UCSD-AML1 (cell line): ENCODE measurements at regions not wholly inside any gene's neighbourhood (a gene's known extent, or its start where the extent isn't known, plus 50 kb on each side); places are given as distances from the start of the nearest gene placed in this dataset.
A peak's percentile ranks its signal among the peaks of the same experiment; 100 is the strongest.

Source experiments
- DNase-seq: peaks from one replicate; lab custom pipeline; 2025; ENCODE audit not compliant: unreplicated experiment; lab: John Stamatoyannopoulos, UW

GRCh38 chr10:88082391-88082790, 219.0 kb downstream of the PTEN start:
- DNase-seq, result no peak

- DNase-seq, result no peak
Observed at GRCh38 chr10:88082806-88083596, 219.6 kb downstream of the PTEN start.

- no peak for DNase-seq
Observed at GRCh38 chr10:88083597-88083989, 220.2 kb downstream of the PTEN start.

- DNase-seq, result no peak
Observed at GRCh38 chr10:88086187-88086960, 222.9 kb downstream of the PTEN start.

- DNase-seq, result no peak
Observed at GRCh38 chr10:88088441-88089340, 225.3 kb downstream of the PTEN start.

- no peak for DNase-seq
Observed at GRCh38 chr10:88089498-88089897, 226.1 kb downstream of the PTEN start.

GRCh38 chr10:88090568-88091214, 227.3 kb downstream of the PTEN start:
- peak; percentile 36 for DNase-seq

- DNase-seq, result peak; percentile 24
Observed at GRCh38 chr10:88091490-88092061, 228.2 kb downstream of the PTEN start.

GRCh38 chr10:88092265-88092664, 228.8 kb downstream of the PTEN start:
- DNase-seq, result no peak

GRCh38 chr10:88092973-88093372, 229.5 kb downstream of the PTEN start:
- DNase-seq, result no peak

- no peak for DNase-seq
Observed at GRCh38 chr10:88094795-88095194, 231.4 kb downstream of the PTEN start.

GRCh38 chr10:88095223-88095721, 231.8 kb downstream of the PTEN start:
- no peak for DNase-seq

GRCh38 chr10:88095778-88096431, 232.5 kb downstream of the PTEN start:
- no peak for DNase-seq

- no peak for DNase-seq
Observed at GRCh38 chr10:88097092-88097516, 233.7 kb downstream of the PTEN start.

- no peak for DNase-seq
Observed at GRCh38 chr10:88097536-88097935, 234.1 kb downstream of the PTEN start.

GRCh38 chr10:88100281-88100680, 236.9 kb downstream of the PTEN start:
- no peak for DNase-seq

- DNase-seq, result no peak
Observed at GRCh38 chr10:88101666-88102065, 238.2 kb downstream of the PTEN start.

- no peak for DNase-seq
Observed at GRCh38 chr10:88103576-88103975, 240.2 kb downstream of the PTEN start.

GRCh38 chr10:88104223-88104622, 240.8 kb downstream of the PTEN start:
- no peak for DNase-seq

GRCh38 chr10:88106366-88106765, 242.9 kb downstream of the PTEN start:
- DNase-seq, result no peak
